ENCODE measurements at regions not wholly inside any gene's neighbourhood (a gene's known extent, or its start where the extent isn't known, plus 50 kb on each side); places are given as distances from the start of the nearest gene placed in this dataset.

DNA sequence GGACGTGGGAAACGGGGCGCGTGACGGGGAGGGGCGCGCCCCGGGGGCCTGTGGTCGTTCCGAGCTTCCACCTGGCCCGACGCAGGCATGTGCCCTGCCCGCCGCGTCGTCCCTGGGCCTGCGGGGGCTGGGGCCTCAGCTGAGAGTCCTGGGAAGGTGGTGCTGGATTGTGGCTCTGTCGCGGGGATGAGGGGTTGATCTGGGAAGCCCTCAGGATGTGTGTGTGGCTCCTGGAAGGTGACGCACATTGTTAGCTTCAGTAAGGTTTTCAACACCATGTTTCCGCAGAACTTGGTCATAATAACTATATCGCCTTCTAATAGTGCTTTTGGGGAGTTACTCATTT is 589.1 kb downstream of the MTRR start:
- peak in 3 of 4 donors; percentile 1 to 28 (median 24) for ATAC-seq

DNA sequence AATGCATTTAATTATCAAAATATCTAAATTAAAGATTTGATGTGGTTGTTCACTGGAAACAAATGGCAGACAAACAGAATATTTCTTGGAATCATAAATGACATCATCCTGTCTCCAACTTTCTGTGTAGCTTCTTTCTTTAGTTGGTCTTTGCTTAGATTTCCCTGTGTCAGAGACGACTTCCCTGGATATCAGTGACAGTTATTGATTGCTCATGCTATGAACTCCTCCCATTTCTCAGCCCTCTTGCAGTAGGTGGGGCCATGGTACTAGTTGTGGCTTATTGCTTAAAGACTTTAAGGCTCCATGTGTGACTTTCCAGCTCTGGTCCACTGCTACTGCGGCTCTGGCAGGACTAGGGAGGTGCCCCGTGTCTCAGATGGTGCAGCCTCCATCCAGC is 592.6 kb downstream of the MTRR start:
- Histone ChIP-seq H3K4me3 (no peak overlapping the region), H3K27ac (no peak overlapping the region), H3K4me1 (peaks cover 0 to 14% (median 5%) of the 10 kb centered on the region in 12 donors), H3K36me3 (peaks cover 0 to 35% (median 18%) of the 10 kb centered on the region in 9 donors), H3K27me3 (no peaks in the 10 kb centered on the region), H3K9me3 (no peaks in the 10 kb centered on the region)
- intact Hi-C loops (cut with DNase I), result no loop called here
- WGBS, 4 donors, result 39 to 77% (median 64%) methylated on average over 3 of the region's 3 CpGs
- TF ChIP-seq, protein P1, sequence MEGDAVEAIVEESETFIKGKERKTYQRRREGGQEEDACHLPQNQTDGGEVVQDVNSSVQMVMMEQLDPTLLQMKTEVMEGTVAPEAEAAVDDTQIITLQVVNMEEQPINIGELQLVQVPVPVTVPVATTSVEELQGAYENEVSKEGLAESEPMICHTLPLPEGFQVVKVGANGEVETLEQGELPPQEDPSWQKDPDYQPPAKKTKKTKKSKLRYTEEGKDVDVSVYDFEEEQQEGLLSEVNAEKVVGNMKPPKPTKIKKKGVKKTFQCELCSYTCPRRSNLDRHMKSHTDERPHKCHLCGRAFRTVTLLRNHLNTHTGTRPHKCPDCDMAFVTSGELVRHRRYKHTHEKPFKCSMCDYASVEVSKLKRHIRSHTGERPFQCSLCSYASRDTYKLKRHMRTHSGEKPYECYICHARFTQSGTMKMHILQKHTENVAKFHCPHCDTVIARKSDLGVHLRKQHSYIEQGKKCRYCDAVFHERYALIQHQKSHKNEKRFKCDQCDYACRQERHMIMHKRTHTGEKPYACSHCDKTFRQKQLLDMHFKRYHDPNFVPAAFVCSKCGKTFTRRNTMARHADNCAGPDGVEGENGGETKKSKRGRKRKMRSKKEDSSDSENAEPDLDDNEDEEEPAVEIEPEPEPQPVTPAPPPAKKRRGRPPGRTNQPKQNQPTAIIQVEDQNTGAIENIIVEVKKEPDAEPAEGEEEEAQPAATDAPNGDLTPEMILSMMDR (IDR thresholded peaks at IDR 0.05), result no peak
- no peak for TF ChIP-seq POLR2A (IDR thresholded peaks at IDR 0.05)
- DNase-seq, result no peak
- no peak for ATAC-seq

More for the DNA sequence above, 589.1 kb downstream of the MTRR start:
- H3K9me3 ChIP-seq, result no peaks in the 10 kb centered on the region
- intact Hi-C loops (cut with DNase I), result no loop called here
- WGBS, 4 donors, result 25 to 71% (median 38%) methylated on average over 5 to 22 of the region's 22 CpGs
- DNase-seq, result peak in 1 of 5 donors; percentile 24
- H3K27me3 ChIP-seq, result no peaks in the 10 kb centered on the region
- peak overlapping the region; percentile 62 to 97 (median 83) for H3K4me3 ChIP-seq
- H3K36me3 ChIP-seq, result peaks cover 0 to 35% (median 18%) of the 10 kb centered on the region in 9 donors
- H3K27ac ChIP-seq, result peak overlapping the region; percentile 67 to 94 (median 83)
- H3K4me1 ChIP-seq, result peaks cover 0 to 14% (median 5%) of the 10 kb centered on the region in 12 donors
- TF ChIP-seq POLR2A (IDR thresholded peaks at IDR 0.05), result no peak
- TF ChIP-seq, protein P1 (IDR thresholded peaks at IDR 0.05), result no peak

DNA sequence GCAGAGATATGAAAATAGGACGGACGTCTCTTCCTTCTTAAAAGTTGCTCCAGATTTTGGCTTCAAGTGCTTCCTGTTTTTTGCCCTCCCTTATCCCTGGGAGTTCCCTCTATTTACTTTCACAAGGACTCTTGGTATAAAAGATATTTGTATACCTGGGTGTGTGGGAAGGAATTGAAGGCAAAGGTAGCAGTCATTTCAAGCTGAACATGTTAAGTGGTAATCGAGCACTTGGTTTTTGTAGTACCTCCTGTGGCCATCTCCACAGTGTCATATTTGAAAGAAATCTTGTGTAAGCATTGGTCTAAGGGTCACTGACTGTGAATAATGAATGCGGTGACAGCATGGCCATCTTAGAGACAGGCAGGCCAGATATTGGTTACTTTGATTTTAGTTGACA is 593.6 kb downstream of the MTRR start:
- Histone ChIP-seq H3K4me3 (no peak overlapping the region), H3K4me1 (peaks cover 0 to 13% (median 0%) of the 10 kb centered on the region in 12 donors), H3K36me3 (peaks cover 0 to 35% (median 18%) of the 10 kb centered on the region in 9 donors), H3K9me3 (no peaks in the 10 kb centered on the region), H3K27me3 (no peaks in the 10 kb centered on the region), H3K27ac (no peak overlapping the region)
- no peak for TF ChIP-seq POLR2A (IDR thresholded peaks at IDR 0.05)
- TF ChIP-seq, protein P1 (IDR thresholded peaks at IDR 0.05), result no peak
- WGBS, 4 donors, result 68 to 75% (median 72%) methylated on average over 4 of the region's 4 CpGs
- ATAC-seq, result no peak
- intact Hi-C loops (cut with DNase I), result no loop called here
- DNase-seq, result no peak

DNA sequence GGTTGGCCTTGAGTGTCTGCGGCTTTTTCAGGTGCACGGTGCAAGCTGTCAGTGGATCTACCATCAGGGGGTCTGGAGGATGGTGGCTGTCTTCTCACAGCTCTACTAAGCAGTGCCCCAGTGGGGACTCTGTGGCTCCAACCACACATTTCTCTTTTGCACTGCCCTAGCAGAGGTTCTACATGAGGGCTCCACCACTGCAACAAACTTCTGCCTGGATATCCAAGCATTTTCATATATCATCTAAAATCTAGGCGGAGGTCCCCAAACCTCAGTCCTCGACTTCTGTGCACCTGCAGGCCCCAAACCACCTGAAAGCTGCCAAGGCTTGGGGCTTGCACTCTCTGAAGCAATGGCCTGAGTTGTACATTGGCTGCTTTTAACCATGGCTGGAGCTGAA is 601.5 kb downstream of the MTRR start:
- intact Hi-C loops (cut with DNase I), result no loop called here
- no peak for TF ChIP-seq POLR2A (IDR thresholded peaks at IDR 0.05)
- Histone ChIP-seq H3K9me3 (peaks cover 0 to 16% (median 0%) of the 10 kb centered on the region in 12 donors), H3K4me3 (no peak overlapping the region), H3K27ac (no peak overlapping the region), H3K4me1 (no peaks in the 10 kb centered on the region), H3K36me3 (no peaks in the 10 kb centered on the region), H3K27me3 (no peaks in the 10 kb centered on the region)
- no peak for ATAC-seq
- no peak for DNase-seq
- 77 to 90% (median 86%) methylated on average over 3 to 4 of the region's 4 CpGs for WGBS, 4 donors

DNA sequence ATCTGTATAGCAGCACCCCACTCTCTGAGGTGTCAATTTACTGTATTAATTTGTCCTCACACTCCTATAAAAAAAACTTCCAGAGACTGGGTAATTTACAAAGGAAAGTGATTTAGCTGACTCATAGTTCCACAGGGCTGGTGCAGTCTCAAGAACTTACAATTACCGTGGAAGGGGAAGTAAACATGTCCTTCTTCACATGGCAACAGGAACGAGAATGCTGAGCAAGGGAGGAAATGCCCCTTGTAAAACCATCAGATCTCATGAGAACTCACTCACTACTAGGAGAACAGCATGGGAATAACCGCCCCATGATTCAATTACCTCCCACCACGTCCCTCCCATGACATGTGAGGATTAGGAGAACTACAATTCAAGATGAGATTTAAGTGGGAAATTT is 602.6 kb downstream of the MTRR start:
- Histone ChIP-seq H3K4me1 (no peaks in the 10 kb centered on the region), H3K9me3 (peaks cover 0 to 16% (median 0%) of the 10 kb centered on the region in 12 donors), H3K27ac (no peak overlapping the region), H3K27me3 (no peaks in the 10 kb centered on the region), H3K4me3 (no peak overlapping the region), H3K36me3 (no peaks in the 10 kb centered on the region)
- 60 to 81% (median 72%) methylated on average over 4 of the region's 4 CpGs for WGBS, 4 donors
- DNase-seq, result no peak
- no peak for TF ChIP-seq POLR2A (IDR thresholded peaks at IDR 0.05)
- TF ChIP-seq, protein P1 (IDR thresholded peaks at IDR 0.05), result no peak
- no peak for ATAC-seq
- intact Hi-C loops (cut with DNase I), result no loop called here

Measured in heart left ventricle (tissue), 16 donors.